GM19467 (cell line): ENCODE measurements at regions not wholly inside any gene's neighbourhood (a gene's known extent, or its start where the extent isn't known, plus 50 kb on each side); places are given as distances from the start of the nearest gene placed in this dataset.

Source experiments
- ATAC-seq: cut with Tn5 transposase; IDR thresholded peaks from one replicate; pipeline ENCODE4 v1.9.1; 2021; ENCODE audit warnings: mild to moderate bottlenecking, moderate library complexity; ENCODE audit not compliant: unreplicated experiment

DNA sequence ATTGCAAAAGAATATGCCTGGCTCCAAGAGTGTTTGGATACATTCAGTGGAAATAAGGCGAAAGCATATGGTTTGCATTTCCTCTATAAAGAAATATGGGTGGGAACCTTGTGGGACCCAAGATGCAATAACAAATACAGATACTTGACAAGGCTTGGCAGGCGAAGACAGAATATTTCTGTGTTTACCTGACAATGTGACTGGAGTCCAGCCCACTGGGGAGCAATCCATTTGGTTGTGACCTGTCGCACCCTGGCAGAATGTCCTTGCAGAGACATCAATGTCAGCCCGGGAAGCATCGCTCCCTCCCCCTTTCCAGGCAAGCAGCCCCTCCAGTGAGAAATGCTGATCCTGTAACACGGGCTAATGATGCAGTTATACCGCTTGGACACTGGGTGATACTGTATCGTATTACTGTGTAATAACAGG is 296.6 kb downstream of the MAF start:
- ATAC-seq, result no peak

DNA sequence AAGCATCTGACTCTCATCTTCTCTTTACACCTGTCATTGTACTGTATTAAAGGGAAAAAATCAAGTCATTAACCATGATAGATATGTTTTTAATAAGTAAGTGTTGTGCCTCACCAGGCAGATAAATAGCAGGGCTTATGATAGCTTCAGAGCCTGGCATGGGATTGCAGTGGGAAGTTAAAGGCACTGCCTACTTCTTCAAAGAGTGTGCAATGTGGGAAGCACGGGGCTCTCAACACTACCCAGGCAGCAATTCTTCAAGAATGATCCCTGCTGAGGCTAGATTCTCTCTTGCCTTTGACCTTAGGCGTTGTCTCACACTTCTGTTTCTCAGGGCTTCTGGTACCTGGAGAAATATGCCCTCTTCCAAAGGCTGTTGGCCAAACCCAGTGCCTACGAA is 297.3 kb downstream of the MAF start:
- ATAC-seq, result no peak

DNA sequence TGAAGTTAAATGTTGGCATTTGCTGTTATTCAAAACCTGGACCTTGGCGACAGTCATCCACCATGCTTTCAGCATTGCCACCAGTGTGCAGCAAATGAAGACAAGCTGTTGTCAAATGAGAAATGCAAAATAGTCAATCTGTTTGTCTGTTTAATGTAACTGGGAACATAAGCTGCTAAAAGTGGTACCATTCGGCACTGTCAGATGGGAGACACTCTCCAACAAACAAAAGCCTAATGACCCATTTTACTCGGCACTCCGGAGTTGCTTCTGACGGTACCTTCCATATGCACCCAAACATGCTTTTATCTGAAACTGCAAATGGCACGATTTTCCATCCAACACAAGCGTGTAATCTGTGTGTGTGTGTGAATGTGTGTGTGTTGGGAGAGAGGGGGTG is 297.8 kb downstream of the MAF start:
- ATAC-seq, result no peak

DNA sequence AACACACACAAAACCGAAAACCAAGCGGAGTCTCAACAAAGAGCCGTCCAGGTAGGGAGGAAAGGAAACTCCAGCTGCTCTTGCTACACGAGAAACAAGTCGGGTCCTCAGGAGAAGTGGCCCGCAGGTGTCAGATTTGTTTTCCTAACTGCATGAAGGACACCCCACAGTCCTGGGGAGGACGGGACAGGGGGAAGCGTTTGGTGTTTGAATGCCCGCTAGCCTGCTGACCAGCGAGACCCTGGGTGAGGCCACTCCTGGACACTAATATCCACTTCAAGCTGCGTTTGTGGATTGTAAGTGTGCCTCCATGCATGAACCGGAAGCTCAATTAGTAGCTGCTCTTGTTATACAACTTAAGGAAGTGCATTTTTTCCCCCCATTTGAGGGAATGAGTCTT is 299.5 kb downstream of the MAF start:
- no peak for ATAC-seq

DNA sequence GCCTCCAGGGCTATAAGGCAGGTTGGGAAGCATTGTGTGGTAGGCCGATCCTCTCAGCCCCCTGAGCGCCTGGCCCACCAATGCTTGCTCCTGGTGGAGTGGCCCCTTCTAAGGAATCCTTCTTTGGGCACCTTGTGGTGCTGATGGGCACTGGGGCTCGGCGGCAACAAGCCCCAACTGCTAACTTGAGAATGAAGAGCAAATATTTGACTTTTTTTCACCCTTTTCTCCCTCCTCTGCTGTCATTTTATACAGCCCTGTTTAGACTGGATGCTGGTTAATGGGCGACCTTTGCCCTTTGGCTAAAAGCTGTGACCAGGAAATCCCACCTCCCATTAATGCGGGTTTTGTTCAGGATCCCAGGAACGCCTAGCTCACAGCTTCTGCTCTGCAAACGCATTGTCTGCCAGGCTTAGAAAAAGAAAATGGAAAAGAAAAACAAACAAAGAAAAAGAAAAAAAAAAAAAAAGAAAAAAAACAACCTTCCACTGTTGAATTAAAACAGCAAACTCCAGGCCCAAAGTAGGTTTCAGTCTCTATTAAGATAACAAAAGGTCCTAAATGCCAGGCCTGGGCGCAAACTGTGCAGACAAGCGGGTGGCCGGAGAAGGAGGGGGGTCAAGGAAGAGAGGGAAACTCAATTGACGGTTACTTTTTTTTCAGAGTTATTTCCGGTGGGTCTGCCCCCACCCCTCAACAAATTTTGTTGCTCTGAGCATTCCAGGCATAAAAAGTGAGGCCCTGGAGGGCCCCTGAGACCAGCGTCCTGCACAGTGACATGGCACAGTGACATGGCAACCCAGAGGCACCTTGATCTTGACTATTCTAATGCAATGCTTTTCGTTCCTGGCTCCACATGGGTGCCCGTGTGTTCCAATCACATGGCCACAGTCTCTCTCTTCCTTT is 301.4 kb downstream of the MAF start:
- no peak for ATAC-seq

DNA sequence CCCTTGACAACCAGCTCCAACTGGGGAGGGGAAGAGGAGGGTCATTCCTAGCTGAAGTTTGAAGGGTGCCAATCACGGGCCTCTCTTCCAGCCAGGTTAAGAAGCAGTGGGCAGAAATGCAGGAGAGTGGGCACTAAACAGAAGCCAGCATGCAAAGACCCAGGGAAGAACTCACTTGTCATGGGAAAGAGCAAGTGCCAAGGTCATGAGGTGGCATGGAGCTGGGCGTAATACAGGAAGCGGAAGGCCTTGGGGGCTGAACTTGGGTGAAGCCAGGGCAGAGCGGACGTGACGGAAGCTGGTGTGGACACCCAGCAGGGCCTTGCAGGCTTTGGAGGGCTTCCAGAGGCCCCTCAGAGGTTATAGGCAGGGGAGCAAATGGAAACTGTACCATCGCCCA is 302.1 kb downstream of the MAF start:
- ATAC-seq, result no peak

DNA sequence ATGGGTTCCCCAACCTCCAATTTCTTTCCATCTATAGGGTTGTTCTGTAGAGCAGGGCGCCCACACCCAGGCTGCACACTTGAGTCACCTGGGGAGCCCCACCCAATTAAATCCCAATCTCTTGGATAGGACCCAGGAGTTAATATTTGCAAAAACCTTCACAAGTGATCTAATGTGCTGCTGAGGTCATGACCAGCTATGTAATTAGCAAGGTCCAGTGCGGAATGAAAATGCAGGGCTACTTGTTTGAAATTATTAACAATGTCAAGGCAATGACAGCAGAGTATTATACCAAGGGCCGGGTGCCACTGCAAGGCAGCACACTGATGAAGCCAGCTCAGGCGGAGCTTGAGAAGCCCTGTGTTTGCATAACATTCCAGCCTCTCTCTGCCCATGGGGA is 302.7 kb downstream of the MAF start:
- no peak for ATAC-seq

DNA sequence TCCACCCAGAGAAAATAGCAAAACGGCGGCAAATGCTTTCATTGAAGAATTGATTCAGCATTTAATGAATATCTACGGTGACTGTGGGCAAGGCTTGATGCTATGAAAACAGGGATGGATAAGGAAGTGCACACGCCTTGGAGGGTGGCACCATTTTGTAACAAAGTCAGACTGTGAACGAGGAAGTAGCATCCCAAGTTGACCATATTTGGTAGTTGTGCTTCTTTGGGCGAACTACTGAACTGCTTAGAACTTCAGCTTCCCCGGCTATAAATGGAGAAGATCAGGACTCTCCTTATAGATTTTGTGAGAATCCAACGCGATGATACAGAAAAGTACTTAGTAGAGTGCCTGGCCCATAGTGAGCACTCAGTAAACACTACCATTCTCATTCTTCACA is 303.2 kb downstream of the MAF start:
- ATAC-seq, result no peak

DNA sequence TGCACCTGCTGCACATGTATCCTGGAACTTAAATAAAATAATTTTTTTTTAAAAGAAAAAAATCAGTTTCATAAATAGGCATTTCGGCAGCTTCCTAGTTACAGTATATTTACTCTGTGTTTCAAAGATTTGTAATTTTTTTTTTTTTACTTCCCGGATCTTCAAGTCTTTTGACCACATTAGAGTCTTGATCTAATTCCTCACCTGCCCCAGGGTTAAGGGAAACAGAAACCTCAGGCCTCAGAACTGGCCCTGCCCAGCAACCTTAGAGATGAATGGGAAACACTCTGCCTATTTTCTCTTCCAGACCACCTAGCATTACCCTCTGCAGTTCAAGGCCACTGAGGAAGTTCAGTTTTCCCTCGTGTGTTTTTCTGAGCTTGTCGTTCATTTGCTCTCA is 304.0 kb downstream of the MAF start:
- ATAC-seq, result no peak

DNA sequence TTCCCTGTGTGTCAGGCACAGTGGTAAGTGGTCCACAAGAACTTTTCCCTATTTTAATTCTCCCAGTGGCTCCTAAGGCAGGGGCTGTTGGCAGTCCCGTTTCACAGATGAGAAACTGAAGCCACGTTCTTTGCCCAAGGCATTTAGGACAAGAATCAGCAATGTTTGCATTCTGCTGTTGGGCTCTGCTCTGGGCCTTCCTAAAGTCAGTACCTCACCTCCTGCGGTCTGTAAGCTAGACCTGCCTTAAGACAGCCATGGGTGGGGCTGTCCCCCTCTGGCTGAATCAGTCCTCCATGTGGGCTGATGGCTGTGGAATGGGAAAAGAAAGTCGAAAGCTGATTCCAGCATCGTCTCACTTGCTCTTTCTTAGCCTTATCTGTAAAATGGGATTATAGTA is 304.8 kb downstream of the MAF start:
- ATAC-seq, result no peak

DNA sequence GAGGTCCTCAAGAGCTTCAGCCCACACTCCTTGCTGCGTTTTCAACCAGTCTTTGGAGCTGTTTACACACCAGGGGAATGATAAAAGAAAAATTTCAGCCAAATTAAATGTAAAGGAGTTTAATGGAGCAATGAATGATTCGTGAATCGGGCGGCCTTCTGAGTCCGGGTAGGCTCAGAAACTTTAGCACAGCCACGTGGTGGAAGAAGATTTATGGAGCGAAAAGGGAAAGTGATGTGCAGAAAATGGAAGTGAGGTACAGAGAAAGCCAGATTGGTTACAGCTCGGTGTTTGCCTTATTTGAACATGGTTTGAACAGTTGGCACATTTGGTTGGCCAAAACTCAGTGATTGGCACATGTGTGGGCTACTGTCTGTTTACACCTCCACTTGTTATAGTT is 305.4 kb downstream of the MAF start:
- ATAC-seq, result no peak

DNA sequence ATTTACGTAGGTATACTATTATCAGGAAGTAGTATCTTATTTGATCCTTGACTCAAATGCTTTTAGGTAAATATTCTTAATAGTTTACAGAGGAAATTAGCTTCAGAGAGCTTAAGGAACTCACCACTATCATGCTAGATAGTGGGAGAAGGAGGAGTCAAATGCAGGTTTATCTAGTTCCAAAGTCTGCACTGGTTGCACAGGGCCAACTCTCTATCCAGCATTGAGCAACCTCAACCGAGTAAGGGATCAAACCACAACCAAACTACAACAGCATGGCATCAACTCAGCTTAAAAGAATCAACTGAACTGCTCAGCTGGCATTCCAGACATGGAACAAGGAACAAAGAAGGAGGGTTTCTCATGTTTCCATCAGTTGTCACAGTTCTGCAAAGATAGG is 306.0 kb downstream of the MAF start:
- ATAC-seq, result no peak

DNA sequence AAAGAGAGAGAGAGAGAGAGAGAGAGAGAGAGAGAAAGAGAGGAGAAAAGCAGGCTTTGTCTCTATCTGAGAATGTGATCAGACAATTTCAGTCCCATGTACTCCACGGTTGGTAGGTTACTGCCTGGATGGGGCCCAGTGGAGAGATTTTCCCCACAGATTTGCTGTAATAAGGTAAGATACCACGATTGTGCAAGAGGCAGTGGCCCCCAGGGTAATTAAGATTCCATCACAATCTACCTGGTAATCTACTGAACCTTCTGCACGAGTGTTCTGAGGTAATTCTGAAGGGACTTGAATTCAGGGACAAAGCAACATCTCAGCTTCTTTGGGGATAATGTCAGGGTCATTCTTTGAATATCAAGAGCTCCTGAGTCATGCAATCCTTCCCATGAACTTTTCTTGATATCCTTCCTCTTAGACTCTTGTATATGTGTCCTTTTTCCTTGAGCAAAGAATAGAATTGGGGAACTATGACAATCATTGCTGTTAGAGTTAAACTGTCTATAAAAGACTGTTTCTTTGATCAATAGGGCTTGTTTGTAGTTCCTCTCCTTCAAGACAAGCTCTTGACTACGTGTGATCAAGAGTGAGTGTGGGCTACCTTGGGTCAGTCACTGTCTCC is 306.6 kb downstream of the MAF start:
- ATAC-seq, result no peak

DNA sequence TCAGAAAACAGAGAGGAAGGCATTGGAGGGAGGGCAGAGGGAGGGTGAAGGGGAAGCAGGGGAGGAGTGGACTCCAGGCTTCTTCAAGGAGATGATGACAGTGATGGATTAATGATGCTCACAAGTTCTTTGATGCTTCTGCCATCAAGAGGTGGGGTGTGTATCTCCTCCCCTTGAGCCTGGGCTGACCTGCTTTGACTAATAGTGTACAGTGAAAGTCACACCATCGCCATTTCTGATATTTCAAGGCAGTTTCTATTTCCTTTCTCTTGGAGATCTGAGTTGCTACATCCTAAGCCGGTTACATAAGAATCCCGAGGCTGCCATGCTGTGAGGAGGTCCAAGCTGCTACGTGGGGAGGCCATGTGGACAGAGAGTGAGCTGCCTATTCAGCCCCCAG is 312.5 kb downstream of the MAF start:
- ATAC-seq, result no peak

DNA sequence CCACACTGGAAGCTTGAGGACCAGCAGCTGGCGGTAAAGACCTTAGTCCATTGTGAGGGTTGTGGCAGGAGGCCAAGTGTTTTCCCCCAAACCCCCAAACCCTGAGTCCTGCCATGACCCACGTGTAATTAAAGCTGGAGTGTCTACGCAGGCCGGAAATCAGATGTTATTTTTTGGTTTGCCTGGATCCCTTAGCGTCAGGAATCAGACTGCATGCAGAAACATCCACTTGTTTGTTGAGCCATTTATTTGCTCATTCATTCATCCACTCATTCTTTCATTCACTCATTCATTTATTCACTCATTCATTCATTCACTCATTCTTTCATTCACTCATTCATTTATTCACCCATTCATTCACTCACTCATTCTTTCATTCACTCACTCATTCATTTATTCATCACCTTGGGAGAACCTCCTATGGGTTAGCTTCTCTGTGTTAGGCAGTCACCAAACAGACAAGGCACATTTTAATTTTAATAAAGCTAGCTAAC is 313.1 kb downstream of the MAF start:
- ATAC-seq, result peak; percentile 19

DNA sequence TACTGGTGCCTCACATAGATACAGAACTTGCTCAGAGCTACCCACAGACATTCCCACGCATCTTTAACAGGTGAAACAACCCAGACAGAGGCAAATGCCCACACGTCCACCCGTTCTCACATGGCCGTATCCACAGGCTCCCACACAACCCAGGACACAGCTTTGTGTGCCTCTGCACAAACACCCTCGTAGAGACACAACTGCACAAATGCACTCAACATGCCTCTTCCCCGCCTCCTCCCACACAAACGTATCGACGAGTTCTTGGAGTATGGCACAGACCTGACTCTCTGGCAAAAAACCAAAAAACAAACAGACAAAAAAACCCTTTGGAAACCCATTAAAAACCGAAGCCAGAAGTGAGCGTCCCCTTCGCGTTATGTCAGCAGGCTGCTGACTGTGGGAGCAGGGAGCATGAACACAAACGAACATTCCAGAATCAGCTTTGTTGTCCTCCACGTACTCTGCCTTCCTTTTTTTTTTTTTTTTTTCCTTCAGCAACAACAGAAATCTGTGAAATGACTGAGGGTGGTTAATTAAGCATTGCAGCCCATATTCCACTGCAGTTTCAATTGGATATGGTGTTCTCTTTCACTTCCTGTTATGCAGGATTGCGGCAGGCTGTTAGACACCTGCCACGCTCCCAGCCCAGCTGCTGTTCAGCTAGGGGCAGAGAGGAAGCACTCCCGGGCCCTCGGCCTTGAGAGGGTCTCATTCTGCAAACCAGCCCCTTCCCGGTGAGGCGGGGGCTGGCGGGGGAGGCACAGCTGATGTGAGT is 313.7 kb downstream of the MAF start:
- peak; percentile 93 for ATAC-seq

DNA sequence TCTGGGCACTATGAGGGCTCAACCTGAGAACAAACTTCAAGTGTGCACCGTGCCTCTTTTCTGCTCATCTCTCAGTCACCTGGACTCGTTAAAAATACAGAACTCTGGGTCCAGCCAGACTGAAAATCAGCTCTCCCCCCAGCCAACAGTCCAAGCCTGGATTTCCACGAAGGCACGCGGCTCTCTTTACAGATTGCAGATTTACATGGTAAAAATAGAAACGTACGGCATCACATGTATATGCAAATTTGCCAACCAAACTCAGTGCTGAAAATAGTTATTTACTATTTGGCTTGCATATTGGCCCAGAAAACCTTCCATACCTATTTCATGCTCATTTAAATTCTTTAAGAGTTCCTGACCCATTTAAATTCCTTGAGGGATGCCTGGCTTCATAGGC is 315.8 kb downstream of the MAF start:
- ATAC-seq, result no peak

DNA sequence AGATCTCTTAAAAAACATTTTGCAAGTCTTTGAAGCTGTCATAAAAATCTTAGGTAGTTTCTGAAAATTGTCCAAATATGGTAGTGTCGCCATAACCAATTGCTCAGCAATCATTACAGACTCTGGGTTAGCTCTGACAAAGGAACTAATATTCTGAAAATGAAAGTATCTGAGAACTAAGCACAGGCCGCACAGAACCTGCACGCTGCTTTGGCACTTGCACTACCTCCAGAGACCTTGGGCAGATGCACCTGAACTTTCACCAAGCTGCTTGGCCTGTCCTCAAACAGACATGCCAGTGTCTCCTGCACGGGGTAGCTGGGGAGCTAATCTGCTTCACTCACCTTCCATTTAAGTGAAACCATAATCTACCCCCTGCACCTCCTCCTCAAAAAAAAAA is 317.0 kb downstream of the MAF start:
- ATAC-seq, result no peak

DNA sequence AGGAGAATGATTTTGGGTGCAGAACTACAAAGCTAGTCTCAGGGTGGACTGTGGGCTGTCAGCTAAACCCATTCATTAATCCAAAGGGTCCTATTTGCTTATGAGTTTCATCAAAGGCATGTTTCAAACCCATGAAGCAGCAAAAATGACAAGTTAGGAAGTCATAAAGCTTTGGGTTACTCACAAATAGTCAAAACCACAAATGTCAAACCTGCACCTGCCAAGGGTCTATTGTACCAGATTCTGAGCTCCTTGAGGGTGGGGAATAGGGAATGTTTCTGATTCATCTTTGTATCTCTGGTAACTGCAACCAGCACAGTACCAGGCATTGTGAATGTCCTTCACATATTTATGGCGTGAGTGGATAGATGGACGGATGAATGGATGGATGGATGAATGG is 317.7 kb downstream of the MAF start:
- no peak for ATAC-seq

DNA sequence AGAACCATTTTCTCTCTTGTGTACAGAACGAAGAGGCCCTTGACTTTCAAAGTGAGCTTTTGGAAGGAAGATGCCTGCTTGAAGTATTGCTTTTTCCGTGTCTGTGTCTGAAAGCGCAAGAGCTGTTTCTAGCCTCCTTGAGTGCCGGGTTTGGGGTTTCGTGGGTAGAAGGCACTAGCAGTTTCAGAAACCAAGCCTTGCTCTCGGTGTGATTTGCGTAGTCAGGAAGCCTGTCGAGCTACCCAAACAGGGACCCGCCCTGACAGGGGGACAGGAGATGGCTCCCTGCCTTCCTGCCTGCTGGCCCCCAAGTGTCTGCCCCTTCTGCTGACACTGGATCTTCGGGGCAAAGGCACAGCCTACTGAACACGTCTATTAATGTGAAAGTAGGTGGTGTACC is 322.0 kb downstream of the MAF start:
- ATAC-seq, result no peak

DNA sequence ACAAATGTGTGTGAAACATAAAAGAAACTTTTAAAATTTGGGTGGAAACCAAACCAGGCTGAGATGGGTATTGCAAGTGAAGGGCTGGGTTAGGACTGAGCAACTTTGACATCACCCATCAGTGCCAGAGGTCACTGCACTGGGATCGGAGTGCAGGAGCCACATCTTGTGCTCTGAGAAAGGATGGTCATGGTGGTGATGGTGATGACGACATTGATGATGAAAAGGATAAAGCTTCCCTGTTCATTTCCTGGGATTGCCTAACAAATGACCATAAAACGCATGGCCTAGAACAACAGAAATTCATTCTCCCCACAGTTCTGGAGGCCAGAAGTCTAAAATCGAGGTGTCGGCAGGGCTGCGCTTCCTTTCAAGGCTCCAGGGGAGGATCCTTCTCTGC is 324.0 kb downstream of the MAF start:
- no peak for ATAC-seq

DNA sequence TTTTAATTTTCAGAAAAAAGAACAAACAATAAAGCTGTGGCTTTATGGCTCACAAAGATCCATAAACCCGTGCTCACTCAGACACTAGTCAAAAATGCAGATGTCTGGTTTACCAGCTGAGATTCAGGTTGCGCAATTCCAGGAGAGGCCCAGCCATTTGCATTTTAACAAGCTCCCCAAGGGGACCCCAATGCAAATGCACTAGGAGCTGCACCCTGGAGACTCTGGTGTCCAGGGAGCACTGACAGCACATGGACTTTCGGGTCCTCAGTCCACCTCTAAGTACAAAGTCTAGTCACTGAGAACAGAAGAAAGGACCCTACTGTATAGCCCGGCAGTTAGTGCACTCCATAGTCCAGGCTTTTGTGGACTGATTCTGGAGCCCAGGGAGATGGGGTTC is 326.3 kb downstream of the MAF start:
- ATAC-seq, result no peak
